ENCODE measurements at regions not wholly inside any gene's neighbourhood (a gene's known extent, or its start where the extent isn't known, plus 50 kb on each side); places are given as distances from the start of the nearest gene placed in this dataset.
A peak's percentile ranks its signal among the peaks of the same experiment; 100 is the strongest.
"Not testable (repeated sequence)": the region's sequence is repeated elsewhere in the genome, so short reads cannot be mapped to it uniquely, and the experiment has no call there.

DNA sequence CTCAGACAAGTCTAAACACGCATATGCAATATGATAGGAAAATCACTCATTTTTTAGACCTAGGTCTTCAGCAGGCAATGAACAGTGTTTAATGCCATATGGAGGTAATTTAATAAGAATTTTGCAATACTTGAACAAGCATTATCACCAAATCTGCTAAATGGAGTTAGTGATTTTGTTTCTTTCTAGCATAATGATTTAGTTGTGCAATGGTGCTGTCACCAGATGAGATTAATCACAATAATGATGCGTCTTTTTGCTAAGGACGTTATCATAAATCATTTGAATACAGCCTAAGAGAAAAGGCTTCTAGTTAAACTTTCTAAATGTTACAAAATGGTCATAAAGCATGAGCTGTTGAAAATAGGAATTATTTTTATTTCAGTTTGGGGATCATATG is 170.0 kb upstream of the SLC16A7 start:
- Histone ChIP-seq H3K9me3 (no peaks in the 10 kb centered on the region), H3K4me2 (no peak overlapping the region), H3K4me3 (no peak overlapping the region), H3K4me1 (no peaks in the 10 kb centered on the region), H3K27ac (no peak overlapping the region)
- ChIA-PET POLR2A (no interaction called here), CTCF (no interaction called here)
- WGBS (ENCODE audit: missing lambda C conversion rate), result 51% methylated on average over 3 of the region's 3 CpGs
- ATAC-seq, result no peak
- FAIRE-seq, result no peak
- no peak for DNase-seq (ENCODE audit: low read depth in 1 of 2, low spot score in 1 of 2)
- TF ChIP-seq ZC3H11A (IDR thresholded peaks at IDR 0.05), result no peak
- TF ChIP-seq HOXB13 (CRISPR knock-in tag; IDR thresholded peaks at IDR 0.05; ENCODE audit: low read depth), result no peak
- no peak for TF ChIP-seq HOXB5 (CRISPR knock-in tag; IDR thresholded peaks at IDR 0.05)
- TF ChIP-seq GATA3 (IDR thresholded peaks at IDR 0.05; ENCODE audit: borderline replicate concordance), result no peak
- TF ChIP-seq NPAS2 (CRISPR knock-in tag; IDR thresholded peaks at IDR 0.05; ENCODE audit: borderline replicate concordance), result no peak
- no peak for TF ChIP-seq POLR2A (IDR thresholded peaks at IDR 0.05; ENCODE audit: low read length)
- TF ChIP-seq HDAC2 (IDR thresholded peaks at IDR 0.05), result no peak
- TF ChIP-seq BHLHE40 (IDR thresholded peaks at IDR 0.05; ENCODE audit: low read depth, low read length), result no peak
- TF ChIP-seq HEYL (CRISPR knock-in tag; IDR thresholded peaks at IDR 0.05), result no peak
- TF ChIP-seq NFE2L2 (conservative IDR thresholded peaks at IDR 0.05; ENCODE audit: low read length), result no peak

DNA sequence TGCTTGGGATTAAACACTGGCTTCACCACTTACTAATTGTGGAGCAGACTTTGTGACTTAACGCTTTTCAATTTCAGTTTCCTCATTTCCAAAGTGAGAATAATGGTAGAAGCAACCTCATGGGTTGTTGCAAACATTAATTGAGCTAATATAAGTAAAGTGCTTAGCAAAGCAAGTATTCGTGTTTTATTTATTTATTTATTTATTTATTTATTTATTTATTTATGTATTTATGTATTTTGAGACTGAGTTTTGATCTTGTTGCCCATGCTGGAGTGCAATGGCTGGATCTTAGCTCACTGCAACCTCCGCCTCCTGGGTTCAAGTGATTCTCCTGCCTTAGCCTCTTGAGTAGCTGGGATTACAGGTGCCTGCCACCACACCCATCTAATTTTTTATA is 171.2 kb upstream of the SLC16A7 start:
- H3K27ac ChIP-seq; H3K9me3 ChIP-seq; H3K4me3 ChIP-seq; DNase-seq (ENCODE audit: low read depth in 1 of 2, low spot score in 1 of 2); CTCF ChIA-PET; H3K4me1 ChIP-seq; FAIRE-seq; POLR2A ChIA-PET; H3K4me2 ChIP-seq; ATAC-seq: not testable (repeated sequence)
- peak; percentile 74 for TF ChIP-seq ZC3H11A (IDR thresholded peaks at IDR 0.05)
- WGBS (ENCODE audit: missing lambda C conversion rate), result 37% methylated on average over 3 of the region's 3 CpGs

GRCh38 chr12:59414051-59414450 is 181.8 kb upstream of the SLC16A7 start:
- ATAC-seq (no peak), DNase-seq (ENCODE audit: low read depth in 1 of 2, low spot score in 1 of 2) (no peak), FAIRE-seq (no peak)
- no peaks in the 10 kb centered on the region for H3K4me1 ChIP-seq
- no peak overlapping the region for H3K4me3 ChIP-seq
- CTCF ChIA-PET, result no interaction called here
- H3K4me2 ChIP-seq, result no peak overlapping the region
- POLR2A ChIA-PET, result no interaction called here
- TF ChIP-seq EP300 (IDR thresholded peaks at IDR 0.05) (no peak), REST (IDR thresholded peaks at IDR 0.05) (no peak)
- WGBS (ENCODE audit: missing lambda C conversion rate), result 10% methylated on average over 1 of the region's 1 CpG
- H3K27ac ChIP-seq, result no peak overlapping the region
- H3K9me3 ChIP-seq, result no peaks in the 10 kb centered on the region

- no peak for ATAC-seq
- no peak overlapping the region for H3K27ac ChIP-seq
- H3K9me3 ChIP-seq, result no peaks in the 10 kb centered on the region
- no peak overlapping the region for H3K4me3 ChIP-seq
- POLR2A ChIA-PET, result no interaction called here
- no peak for FAIRE-seq
- H3K4me2 ChIP-seq, result no peak overlapping the region
- WGBS (ENCODE audit: missing lambda C conversion rate), result 7% methylated on average over 1 of the region's 1 CpG
- CTCF ChIA-PET, result no interaction called here
- H3K4me1 ChIP-seq, result no peaks in the 10 kb centered on the region
- DNase-seq (ENCODE audit: low read depth in 1 of 2, low spot score in 1 of 2), result no peak
- no peak for TF ChIP-seq JUN (IDR thresholded peaks at IDR 0.05)
- TF ChIP-seq NPAS2 (CRISPR knock-in tag; IDR thresholded peaks at IDR 0.05; ENCODE audit: borderline replicate concordance), result no peak
- no peak for TF ChIP-seq HOXB13 (CRISPR knock-in tag; IDR thresholded peaks at IDR 0.05; ENCODE audit: low read depth)
- TF ChIP-seq HMGXB4 (CRISPR knock-in tag; IDR thresholded peaks at IDR 0.05; ENCODE audit: borderline replicate concordance), result no peak
- no peak for TF ChIP-seq FOXS1 (CRISPR knock-in tag; IDR thresholded peaks at IDR 0.05)
- TF ChIP-seq, protein P1, sequence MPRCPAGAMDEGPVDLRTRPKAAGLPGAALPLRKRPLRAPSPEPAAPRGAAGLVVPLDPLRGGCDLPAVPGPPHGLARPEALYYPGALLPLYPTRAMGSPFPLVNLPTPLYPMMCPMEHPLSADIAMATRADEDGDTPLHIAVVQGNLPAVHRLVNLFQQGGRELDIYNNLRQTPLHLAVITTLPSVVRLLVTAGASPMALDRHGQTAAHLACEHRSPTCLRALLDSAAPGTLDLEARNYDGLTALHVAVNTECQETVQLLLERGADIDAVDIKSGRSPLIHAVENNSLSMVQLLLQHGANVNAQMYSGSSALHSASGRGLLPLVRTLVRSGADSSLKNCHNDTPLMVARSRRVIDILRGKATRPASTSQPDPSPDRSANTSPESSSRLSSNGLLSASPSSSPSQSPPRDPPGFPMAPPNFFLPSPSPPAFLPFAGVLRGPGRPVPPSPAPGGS (IDR thresholded peaks at IDR 0.05), result no peak
- TF ChIP-seq FOSL2 (IDR thresholded peaks at IDR 0.05), result no peak
- no peak for TF ChIP-seq FOSL2 (CRISPR knock-in tag; IDR thresholded peaks at IDR 0.05)
- no peak for TF ChIP-seq HEYL (CRISPR knock-in tag; IDR thresholded peaks at IDR 0.05)
- TF ChIP-seq RARB (CRISPR knock-in tag; IDR thresholded peaks at IDR 0.05), result no peak
- no peak for TF ChIP-seq TFCP2L1 (CRISPR knock-in tag; IDR thresholded peaks at IDR 0.05)
- TF ChIP-seq PBX3 (IDR thresholded peaks at IDR 0.05), result no peak
- TF ChIP-seq ZNF302 (CRISPR knock-in tag; IDR thresholded peaks at IDR 0.05), result no peak
- TF ChIP-seq ELK1 (IDR thresholded peaks at IDR 0.05; ENCODE audit: low read depth, low read length), result no peak
These were observed 187.4 kb upstream of the SLC16A7 start for GRCh38 chr12:59408431-59408830.

Data from A549 (cell line).